HCT116 (cell line): ENCODE measurements at regions not wholly inside any gene's neighbourhood (a gene's known extent, or its start where the extent isn't known, plus 50 kb on each side); places are given as distances from the start of the nearest gene placed in this dataset.

Experiments
- ATAC-seq: fragments of 200-7000 bp; cut with Tn5 transposase; 2 replicates; pipeline ENCODE4 v1.9.1; 2020; ENCODE audit warnings: mild to moderate bottlenecking, moderate library complexity
- BruUV-seq: library from RNA; stranded (reverse); fragments of 400-500 nt; replicated peaks from 2 replicates; lab custom pipeline; 2021; lab: Mats Ljungman, UMichigan
- CTCF ChIA-PET: fragments of 300-600 bp; sonication (Branson Sonifier 250); formaldehyde crosslinking; loops from one replicate; lab custom pipeline; 2021; ENCODE audit warnings: antibody characterized with exemption; lab: Charles Lee
- POLR2A ChIA-PET: fragments of 300-600, 350-600 bp; sonication (Branson Sonifier 250); formaldehyde crosslinking; loops from one replicate; lab custom pipeline; 2021; ENCODE audit warnings: antibody characterized with exemption; lab: Charles Lee
- RAD21 ChIA-PET, 2 experiments: fragments of 300-600 bp; sonication (Branson Sonifier 250); formaldehyde crosslinking; loops; one replicate each; lab custom pipeline; 2023; ENCODE audit warnings: low total read pairs in 2 of 2; ENCODE audit not compliant: uncharacterized antibody in 2 of 2, unreplicated experiment in 2 of 2, low non-redundant PET in 1 of 2; lab: Charles Lee
- DNase-seq: peaks from one replicate; pipeline ENCODE4 v3.0.0-alpha.2; 2010; ENCODE audit warnings: low read depth, low spot score
- H2AFZ ChIP-seq: fragments of 200-600 bp; shearing (Covaris generic), sonication (generic); 2 replicates; pipeline ENCODE4 v1.6.1; 2017; ENCODE audit warnings: low read depth, mixed run types, mixed read lengths, antibody characterized with exemption, low read length; ENCODE audit not compliant: poor library complexity, severe bottlenecking
- H3K27ac ChIP-seq: 2 replicates; pipeline ENCODE4 v1.5.1; 2012; ENCODE audit warnings: low read depth, low read length
- H3K27me3 ChIP-seq: fragments of 200-600 bp; sonication (generic); 2 replicates; pipeline ENCODE4 v1.6.1; 2016; ENCODE audit warnings: mixed run types, low read length, mixed read lengths; ENCODE audit not compliant: insufficient read depth
- H3K36me3 ChIP-seq, 2 experiments: fragments of 200-500 bp in 1 of 2; fragments of 200-600 bp in 1 of 2; sonication (Bioruptor generic) in 1 of 2; sonication (generic) in 1 of 2; 2 replicates each; pipeline versions ENCODE4 v1.5.1 to v1.6.1; 2014 to 2016; ENCODE audit warnings: low read length in 2 of 2, inconsistent platforms in 1 of 2, mixed read lengths in 1 of 2, mixed run types in 1 of 2; ENCODE audit not compliant: insufficient read depth in 2 of 2, control insufficient read depth in 1 of 2
- H3K4me1 ChIP-seq, 2 experiments: fragments of 200-600 bp in 1 of 2; sonication (generic) in 1 of 2; 2 replicates each; pipeline versions ENCODE4 v1.5.1 to v1.6.1; 2012 to 2017; ENCODE audit warnings: low read length in 2 of 2, inconsistent platforms in 1 of 2, mild to moderate bottlenecking in 1 of 2, mixed read lengths in 1 of 2, mixed run types in 1 of 2, moderate library complexity in 1 of 2; ENCODE audit not compliant: insufficient read depth in 2 of 2, control insufficient read depth in 1 of 2
- H3K4me2 ChIP-seq: fragments of 200-600 bp; sonication (generic); 2 replicates; pipeline ENCODE4 v1.6.1; 2017; ENCODE audit warnings: mixed run types, low read length, mixed read lengths
- H3K4me3 ChIP-seq, 2 experiments: fragments of 200-600 bp in 1 of 2; sonication (generic) in 1 of 2; replicated peaks in 1 of 2; 2 replicates each; pipeline ENCODE4 v1.5.1; 2011 to 2016; ENCODE audit warnings: low read length in 2 of 2, control low read depth in 1 of 2, low read depth in 1 of 2, mild to moderate bottlenecking in 1 of 2, mixed read lengths in 1 of 2, mixed run types in 1 of 2
- H3K79me2 ChIP-seq: fragments of 200-600 bp; sonication (generic); 2 replicates; pipeline ENCODE4 v1.6.1; 2017; ENCODE audit warnings: mild to moderate bottlenecking, mixed run types, low read length, moderate library complexity, mixed read lengths; ENCODE audit not compliant: insufficient read depth
- H3K9ac ChIP-seq: fragments of 200-600 bp; sonication (generic); 2 replicates; pipeline ENCODE4 v1.6.1; 2016; ENCODE audit warnings: low read length, mixed read lengths
- H3K9me2 ChIP-seq: fragments of 200-600 bp; sonication (generic), shearing (Covaris generic); 2 replicates; pipeline ENCODE4 v1.6.1; 2017; ENCODE audit warnings: mixed run types, mild to moderate bottlenecking, moderate library complexity; ENCODE audit not compliant: insufficient read depth
- H3K9me3 ChIP-seq, 2 experiments: fragments of 200-500 bp in 1 of 2; fragments of 200-600 bp in 1 of 2; sonication (Bioruptor generic) in 1 of 2; sonication (generic) in 1 of 2; 2 replicates each; pipeline ENCODE4 v1.6.1; 2014 to 2017; ENCODE audit warnings: low read length in 2 of 2, mixed read lengths in 2 of 2, inconsistent platforms in 1 of 2, low read depth in 1 of 2, mild to moderate bottlenecking in 1 of 2, mixed run types in 1 of 2, moderate library complexity in 1 of 2; ENCODE audit not compliant: control insufficient read depth in 1 of 2, insufficient read depth in 1 of 2
- H4K20me1 ChIP-seq: fragments of 200-600 bp; sonication (generic), shearing (Covaris generic); 2 replicates; pipeline ENCODE4 v1.6.1; 2017; ENCODE audit warnings: mixed run types, mild to moderate bottlenecking, moderate library complexity; ENCODE audit not compliant: insufficient read depth
- CEBPB ChIP-seq: IDR thresholded peaks from 2 replicates; pipeline ENCODE4 v1.6.1; 2012; ENCODE audit warnings: low read depth
- EGR1 ChIP-seq: IDR thresholded peaks from 2 replicates; pipeline ENCODE4 v1.6.1; 2012; ENCODE audit warnings: low read depth
- ELF1 ChIP-seq: IDR thresholded peaks from 2 replicates; pipeline ENCODE4 v1.6.1; 2012; ENCODE audit warnings: low read depth, borderline replicate concordance
- EZH2phosphoT487 ChIP-seq: fragments of 200-600 bp; IDR thresholded peaks from 2 replicates; pipeline ENCODE4 v1.6.1; 2018; ENCODE audit warnings: antibody characterized with exemption, borderline replicate concordance
- FOSL1 ChIP-seq: IDR thresholded peaks from 2 replicates; pipeline ENCODE4 v1.6.1; 2012; ENCODE audit warnings: low read depth
- JUND ChIP-seq: IDR thresholded peaks from 2 replicates; pipeline ENCODE4 v1.6.1; 2012
- POLR2A ChIP-seq: IDR thresholded peaks from 2 replicates; pipeline ENCODE4 v1.7.0; 2011; ENCODE audit warnings: borderline replicate concordance; ENCODE audit not compliant: insufficient read depth, insufficient read length; ENCODE audit errors: extremely low read depth
- POLR2AphosphoS5 ChIP-seq: IDR thresholded peaks from 2 replicates; pipeline ENCODE4 v1.6.1; 2011; ENCODE audit warnings: mild to moderate bottlenecking, low read depth, low read length, moderate library complexity
- RAD21 ChIP-seq: IDR thresholded peaks from 2 replicates; pipeline ENCODE4 v1.6.1; 2012; ENCODE audit warnings: low read depth, mild to moderate bottlenecking
- SP1 ChIP-seq: IDR thresholded peaks from 2 replicates; pipeline ENCODE4 v1.6.1; 2012; ENCODE audit warnings: low read depth
- SRF ChIP-seq: IDR thresholded peaks from 2 replicates; pipeline ENCODE4 v1.6.1; 2012; ENCODE audit warnings: low read depth
- TCF7L2 ChIP-seq: IDR thresholded peaks from 2 replicates; pipeline ENCODE4 v1.7.0; 2011; ENCODE audit warnings: borderline replicate concordance, inconsistent platforms; ENCODE audit not compliant: insufficient read depth, insufficient read length; ENCODE audit errors: extremely low read depth
- YY1 ChIP-seq: IDR thresholded peaks from 2 replicates; pipeline ENCODE4 v1.6.1; 2011; ENCODE audit warnings: low read length, low read depth, moderate library complexity, mild to moderate bottlenecking; ENCODE audit not compliant: insufficient replicate concordance; ENCODE audit errors: extremely low read depth
- ZNF274 ChIP-seq: fragments of 200-500 bp; sonication (Bioruptor generic); IDR thresholded peaks from 2 replicates; pipeline ENCODE4 v1.6.1; 2014; ENCODE audit warnings: mild to moderate bottlenecking, low read depth, low read length, inconsistent platforms
- intact Hi-C: fragments of 100-400 bp; cut with micrococcal nuclease; formaldehyde crosslinking; loops from 2 replicates; pipeline ENCODE4 v1.10.0; 2022
- TF ChIP-seq, protein P1 (sequence below): IDR thresholded peaks from 2 replicates; pipeline ENCODE4 v1.6.1; 2012
- TF ChIP-seq, protein P2 (sequence below): IDR thresholded peaks from 2 replicates; pipeline ENCODE4 v1.6.1; 2011; ENCODE audit warnings: mild to moderate bottlenecking, low read length, moderate library complexity; ENCODE audit not compliant: insufficient replicate concordance; ENCODE audit errors: extremely low read depth
- TF ChIP-seq, protein P3 (sequence below): IDR thresholded peaks from 2 replicates; pipeline ENCODE4 v1.6.1; 2012

DNA sequence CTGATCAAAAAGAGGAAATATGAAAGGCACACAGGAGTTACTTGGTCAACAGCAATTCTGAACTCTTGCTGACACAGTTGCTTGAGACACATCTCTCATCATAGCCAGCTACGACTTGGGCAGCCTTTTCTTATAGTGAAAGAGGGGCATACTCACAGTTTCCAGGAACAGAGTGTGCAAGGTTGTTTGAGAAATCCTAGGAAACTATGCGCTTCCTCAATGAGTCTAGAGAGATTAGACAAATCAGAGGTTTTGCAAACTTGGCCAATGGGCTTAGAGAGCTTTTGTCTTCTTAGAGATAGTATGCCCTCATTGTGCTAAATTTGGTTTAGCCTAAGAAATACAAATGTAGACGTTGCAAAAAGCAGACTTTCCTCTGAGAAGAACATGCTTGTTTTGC, 370.4 kb downstream of the HGF start:
- no peak overlapping the region for H3K4me3 ChIP-seq
- no TSS peak for BruUV-seq
- no peak for ATAC-seq

More for the DNA sequence above, 370.4 kb downstream of the HGF start:
- Histone ChIP-seq H3K9me3 (no peaks in the 10 kb centered on the region), H3K4me1 (no peaks in the 10 kb centered on the region), H3K27ac (no peak overlapping the region), H2AFZ (peak overlapping the region; percentile 1), H3K9ac (no peak overlapping the region), H3K79me2 (no peaks in the 10 kb centered on the region), H3K27me3 (no peaks in the 10 kb centered on the region), H4K20me1 (no peaks in the 10 kb centered on the region), H3K36me3 (no peaks in the 10 kb centered on the region), H3K4me2 (no peak overlapping the region), H3K9me2 (no peaks in the 10 kb centered on the region)
- ChIA-PET RAD21 (no interaction called here), CTCF (no interaction called here), POLR2A (no interaction called here)
- no peak for TF ChIP-seq EZH2phosphoT487
- TF ChIP-seq YY1: no peak
- TF ChIP-seq EGR1: no peak
- no peak for TF ChIP-seq POLR2AphosphoS5
- no peak for TF ChIP-seq POLR2A
- no peak for TF ChIP-seq SRF
- TF ChIP-seq JUND: no peak
- TF ChIP-seq CEBPB: no peak
- TF ChIP-seq SP1: no peak
- TF ChIP-seq RAD21: no peak
- no peak for TF ChIP-seq FOSL1
- TF ChIP-seq, protein P1, sequence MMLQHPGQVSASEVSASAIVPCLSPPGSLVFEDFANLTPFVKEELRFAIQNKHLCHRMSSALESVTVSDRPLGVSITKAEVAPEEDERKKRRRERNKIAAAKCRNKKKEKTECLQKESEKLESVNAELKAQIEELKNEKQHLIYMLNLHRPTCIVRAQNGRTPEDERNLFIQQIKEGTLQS: no peak
- TF ChIP-seq ZNF274: no peak
- TF ChIP-seq, protein P2, sequence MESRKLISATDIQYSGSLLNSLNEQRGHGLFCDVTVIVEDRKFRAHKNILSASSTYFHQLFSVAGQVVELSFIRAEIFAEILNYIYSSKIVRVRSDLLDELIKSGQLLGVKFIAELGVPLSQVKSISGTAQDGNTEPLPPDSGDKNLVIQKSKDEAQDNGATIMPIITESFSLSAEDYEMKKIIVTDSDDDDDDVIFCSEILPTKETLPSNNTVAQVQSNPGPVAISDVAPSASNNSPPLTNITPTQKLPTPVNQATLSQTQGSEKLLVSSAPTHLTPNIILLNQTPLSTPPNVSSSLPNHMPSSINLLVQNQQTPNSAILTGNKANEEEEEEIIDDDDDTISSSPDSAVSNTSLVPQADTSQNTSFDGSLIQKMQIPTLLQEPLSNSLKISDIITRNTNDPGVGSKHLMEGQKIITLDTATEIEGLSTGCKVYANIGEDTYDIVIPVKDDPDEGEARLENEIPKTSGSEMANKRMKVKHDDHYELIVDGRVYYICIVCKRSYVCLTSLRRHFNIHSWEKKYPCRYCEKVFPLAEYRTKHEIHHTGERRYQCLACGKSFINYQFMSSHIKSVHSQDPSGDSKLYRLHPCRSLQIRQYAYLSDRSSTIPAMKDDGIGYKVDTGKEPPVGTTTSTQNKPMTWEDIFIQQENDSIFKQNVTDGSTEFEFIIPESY: no peak
- no peak for TF ChIP-seq TCF7L2
- no peak for TF ChIP-seq ELF1
- TF ChIP-seq, protein P3, sequence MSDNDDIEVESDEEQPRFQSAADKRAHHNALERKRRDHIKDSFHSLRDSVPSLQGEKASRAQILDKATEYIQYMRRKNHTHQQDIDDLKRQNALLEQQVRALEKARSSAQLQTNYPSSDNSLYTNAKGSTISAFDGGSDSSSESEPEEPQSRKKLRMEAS: no peak
- intact Hi-C loops: no loop called here
- DNase-seq: no peak
